NCI-H510A (cell line): ENCODE measurements at regions not wholly inside any gene's neighbourhood (a gene's known extent, or its start where the extent isn't known, plus 50 kb on each side); places are given as distances from the start of the nearest gene placed in this dataset.
"Not testable (repeated sequence)": the region's sequence is repeated elsewhere in the genome, so short reads cannot be mapped to it uniquely, and the experiment has no call there.

Experiments
- DNase-seq: peaks from one replicate; lab custom pipeline; 2025; lab: John Stamatoyannopoulos, UW

GRCh38 chr14:71165121-71166031 lies 258.1 kb downstream of the PCNX1 start:
- no peak for DNase-seq

GRCh38 chr14:71166180-71166837 lies 259.1 kb downstream of the PCNX1 start:
- DNase-seq, result no peak

- not testable (repeated sequence) for DNase-seq
Observed at GRCh38 chr14:71167325-71167950, 260.2 kb downstream of the PCNX1 start.

GRCh38 chr14:71168161-71168560 lies 260.9 kb downstream of the PCNX1 start:
- not testable (repeated sequence) for DNase-seq

- no peak for DNase-seq
Observed at GRCh38 chr14:71168564-71169427, 261.5 kb downstream of the PCNX1 start.

- no peak for DNase-seq
Observed at GRCh38 chr14:71169861-71170260, 262.6 kb downstream of the PCNX1 start.

GRCh38 chr14:71175491-71175890 lies 268.2 kb downstream of the PCNX1 start:
- DNase-seq, result no peak

GRCh38 chr14:71179066-71179465 lies 271.8 kb downstream of the PCNX1 start:
- DNase-seq, result no peak

GRCh38 chr14:71180397-71180796 lies 273.1 kb downstream of the PCNX1 start:
- DNase-seq, result no peak

GRCh38 chr14:71181215-71182003 lies 274.1 kb downstream of the PCNX1 start:
- DNase-seq, result no peak

- DNase-seq, result no peak
Observed at GRCh38 chr14:71183876-71184689, 276.8 kb downstream of the PCNX1 start.

- DNase-seq, result no peak
Observed at GRCh38 chr14:71185637-71186036, 278.4 kb downstream of the PCNX1 start.

GRCh38 chr14:71187633-71188356 lies 280.5 kb downstream of the PCNX1 start:
- no peak for DNase-seq

GRCh38 chr14:71190770-71191374 lies 283.6 kb downstream of the PCNX1 start:
- DNase-seq, result no peak

- DNase-seq, result no peak
Observed at GRCh38 chr14:71193663-71194062, 286.4 kb downstream of the PCNX1 start.

GRCh38 chr14:71194251-71194650 lies 287.0 kb downstream of the PCNX1 start:
- DNase-seq, result no peak

GRCh38 chr14:71196921-71197320 lies 289.7 kb downstream of the PCNX1 start:
- no peak for DNase-seq

- no peak for DNase-seq
Observed at GRCh38 chr14:71198687-71199086, 291.4 kb downstream of the PCNX1 start.

GRCh38 chr14:71201840-71202239 lies 294.6 kb downstream of the PCNX1 start:
- no peak for DNase-seq
